ENCODE measurements at regions not wholly inside any gene's neighbourhood (a gene's known extent, or its start where the extent isn't known, plus 50 kb on each side); places are given as distances from the start of the nearest gene placed in this dataset.

DNA sequence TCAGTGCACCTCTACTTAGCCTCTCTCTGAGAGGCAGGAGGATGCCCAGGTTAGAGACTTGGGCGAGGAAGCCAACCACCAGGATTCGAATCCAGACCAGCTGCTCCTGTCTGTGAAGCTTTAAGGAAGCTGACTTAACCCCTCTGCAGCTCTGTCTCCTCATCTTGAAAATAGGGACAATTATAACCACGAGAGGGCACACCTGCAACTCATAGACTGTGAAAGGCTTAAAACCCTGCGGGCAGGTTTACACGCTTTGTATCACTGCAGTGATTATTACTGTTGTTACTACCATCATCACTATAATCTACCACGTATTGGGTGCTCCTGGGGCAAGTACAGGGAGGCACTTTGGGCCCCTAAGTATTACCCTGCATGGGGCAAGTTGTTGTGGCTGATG lies 379.8 kb downstream of the VRK1 start:
- ATAC-seq (ENCODE audit: insufficient read depth, low FRiP score) (no peak), DNase-seq (peak in 1 of 3 donors; percentile 12)
- Histone ChIP-seq H3K27me3 (ENCODE audit: control insufficient read depth in 3 of 3, insufficient read depth in 3 of 3, low read length in 2 of 3) (no peaks in the 10 kb centered on the region), H3K9me3 (ENCODE audit: control insufficient read depth in 4 of 4, insufficient read depth in 3 of 4, low read length in 3 of 4) (peaks cover 0 to 8% (median 3%) of the 10 kb centered on the region in 4 donors), H3K4me1 (ENCODE audit: control insufficient read depth in 5 of 5, insufficient read depth in 5 of 5, low read length in 5 of 5) (no peaks in the 10 kb centered on the region), H3K9ac (ENCODE audit: insufficient read depth in 1 of 2, low read length in 2 of 2) (no peak overlapping the region), H3K4me3 (no peak overlapping the region), H3K27ac (ENCODE audit: low read depth in 1 of 2, low read length in 1 of 2) (no peak overlapping the region), H3K36me3 (ENCODE audit: control insufficient read depth in 4 of 4, insufficient read depth in 4 of 4, low read length in 4 of 4) (no peaks in the 10 kb centered on the region)
- 57 to 64% methylated on average over 6 of the region's 6 CpGs for WGBS, 2 donors
- TF ChIP-seq, protein P1, sequence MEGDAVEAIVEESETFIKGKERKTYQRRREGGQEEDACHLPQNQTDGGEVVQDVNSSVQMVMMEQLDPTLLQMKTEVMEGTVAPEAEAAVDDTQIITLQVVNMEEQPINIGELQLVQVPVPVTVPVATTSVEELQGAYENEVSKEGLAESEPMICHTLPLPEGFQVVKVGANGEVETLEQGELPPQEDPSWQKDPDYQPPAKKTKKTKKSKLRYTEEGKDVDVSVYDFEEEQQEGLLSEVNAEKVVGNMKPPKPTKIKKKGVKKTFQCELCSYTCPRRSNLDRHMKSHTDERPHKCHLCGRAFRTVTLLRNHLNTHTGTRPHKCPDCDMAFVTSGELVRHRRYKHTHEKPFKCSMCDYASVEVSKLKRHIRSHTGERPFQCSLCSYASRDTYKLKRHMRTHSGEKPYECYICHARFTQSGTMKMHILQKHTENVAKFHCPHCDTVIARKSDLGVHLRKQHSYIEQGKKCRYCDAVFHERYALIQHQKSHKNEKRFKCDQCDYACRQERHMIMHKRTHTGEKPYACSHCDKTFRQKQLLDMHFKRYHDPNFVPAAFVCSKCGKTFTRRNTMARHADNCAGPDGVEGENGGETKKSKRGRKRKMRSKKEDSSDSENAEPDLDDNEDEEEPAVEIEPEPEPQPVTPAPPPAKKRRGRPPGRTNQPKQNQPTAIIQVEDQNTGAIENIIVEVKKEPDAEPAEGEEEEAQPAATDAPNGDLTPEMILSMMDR (IDR thresholded peaks at IDR 0.05; ENCODE audit: control extremely low read depth, extremely low read depth), result no peak

DNA sequence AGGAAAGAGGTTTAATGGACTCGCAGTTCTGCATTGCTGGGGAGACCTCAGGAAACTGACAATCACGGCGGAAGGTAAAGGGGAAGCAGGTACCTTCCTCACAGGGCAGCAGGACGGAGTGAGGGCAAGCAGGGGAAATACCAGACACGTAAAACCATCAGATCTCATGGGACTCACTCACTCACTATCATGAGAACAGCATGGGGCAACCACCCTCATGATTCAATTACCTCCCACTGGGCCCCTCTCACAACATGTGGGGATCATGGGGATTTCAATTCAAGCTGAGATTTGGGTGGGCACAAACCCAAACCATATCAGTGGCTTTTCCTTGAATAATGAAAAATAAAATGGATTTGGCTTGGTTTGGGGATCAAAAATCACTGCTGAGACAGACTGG lies 380.5 kb downstream of the VRK1 start:
- TF ChIP-seq, protein P1 (IDR thresholded peaks at IDR 0.05; ENCODE audit: control extremely low read depth, extremely low read depth), result no peak
- H3K9me3 ChIP-seq (ENCODE audit: control insufficient read depth in 4 of 4, insufficient read depth in 3 of 4, low read length in 3 of 4), result peaks cover 0 to 8% (median 3%) of the 10 kb centered on the region in 4 donors
- no peaks in the 10 kb centered on the region for H3K4me1 ChIP-seq (ENCODE audit: control insufficient read depth in 5 of 5, insufficient read depth in 5 of 5, low read length in 5 of 5)
- no peak overlapping the region for H3K4me3 ChIP-seq
- no peak overlapping the region for H3K27ac ChIP-seq (ENCODE audit: low read depth in 1 of 2, low read length in 1 of 2)
- H3K9ac ChIP-seq (ENCODE audit: insufficient read depth in 1 of 2, low read length in 2 of 2), result no peak overlapping the region
- DNase-seq (no peak), ATAC-seq (ENCODE audit: insufficient read depth, low FRiP score) (no peak)
- no peaks in the 10 kb centered on the region for H3K27me3 ChIP-seq (ENCODE audit: control insufficient read depth in 3 of 3, insufficient read depth in 3 of 3, low read length in 2 of 3)
- 26 to 50% methylated on average over 5 of the region's 5 CpGs for WGBS, 2 donors
- H3K36me3 ChIP-seq (ENCODE audit: control insufficient read depth in 4 of 4, insufficient read depth in 4 of 4, low read length in 4 of 4), result no peaks in the 10 kb centered on the region

DNA sequence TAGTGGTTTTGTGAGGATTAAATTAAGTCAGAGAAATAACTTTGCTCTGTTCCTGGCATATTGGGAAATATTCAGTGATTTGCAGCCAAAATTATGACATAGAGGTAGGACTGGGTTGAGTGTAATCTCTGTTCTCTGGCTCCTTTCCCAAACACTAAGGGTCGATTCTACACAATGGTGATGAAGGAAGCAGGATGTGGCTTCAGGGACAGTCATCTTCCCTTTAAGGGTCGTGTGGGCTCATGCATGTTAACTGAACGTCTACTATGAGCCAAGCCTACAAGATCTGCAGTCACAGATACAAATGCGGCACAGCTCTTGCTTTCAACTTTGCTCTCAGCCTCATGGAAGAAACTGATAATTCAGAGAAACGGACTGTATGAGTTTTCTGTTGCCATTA lies 381.6 kb downstream of the VRK1 start:
- WGBS, 2 donors, result 42 to 44% methylated on average over 5 of the region's 5 CpGs
- TF ChIP-seq, protein P1 (IDR thresholded peaks at IDR 0.05; ENCODE audit: control extremely low read depth, extremely low read depth), result no peak
- peak in 2 of 3 donors; percentile 2 to 7 for DNase-seq

DNA sequence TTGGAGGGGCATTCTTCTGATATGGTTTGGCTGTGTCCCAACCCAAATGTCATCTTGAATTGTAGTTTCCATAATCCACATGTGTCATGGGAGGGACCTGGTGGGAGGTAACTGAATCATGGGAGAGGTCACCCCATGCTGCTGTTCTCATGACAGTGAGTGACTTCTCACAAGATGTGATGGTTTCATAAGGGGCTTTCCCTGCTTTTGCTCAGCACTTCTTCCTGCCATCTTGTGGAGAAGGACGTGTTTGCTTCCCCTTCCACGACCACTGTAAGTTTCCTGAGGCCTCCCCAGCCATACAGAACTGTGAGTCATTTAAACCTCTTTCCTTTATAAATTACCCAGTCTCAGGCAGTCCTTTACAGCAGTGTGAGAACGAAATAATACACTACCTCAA lies 382.4 kb downstream of the VRK1 start:
- Histone ChIP-seq H3K9me3 (ENCODE audit: control insufficient read depth in 4 of 4, insufficient read depth in 3 of 4, low read length in 3 of 4) (peaks cover 0 to 8% (median 0%) of the 10 kb centered on the region in 4 donors), H3K4me1 (ENCODE audit: control insufficient read depth in 5 of 5, insufficient read depth in 5 of 5, low read length in 5 of 5) (no peaks in the 10 kb centered on the region), H3K27me3 (ENCODE audit: control insufficient read depth in 3 of 3, insufficient read depth in 3 of 3, low read length in 2 of 3) (no peaks in the 10 kb centered on the region), H3K36me3 (ENCODE audit: control insufficient read depth in 4 of 4, insufficient read depth in 4 of 4, low read length in 4 of 4) (no peaks in the 10 kb centered on the region), H3K4me3 (no peak overlapping the region), H3K27ac (ENCODE audit: low read depth in 1 of 2, low read length in 1 of 2) (no peak overlapping the region), H3K9ac (ENCODE audit: insufficient read depth in 1 of 2, low read length in 2 of 2) (no peak overlapping the region)
- TF ChIP-seq, protein P1 (IDR thresholded peaks at IDR 0.05; ENCODE audit: control extremely low read depth, extremely low read depth), result no peak
- ATAC-seq (ENCODE audit: insufficient read depth, low FRiP score), result no peak
- 30 to 35% methylated on average over 3 of the region's 3 CpGs for WGBS, 2 donors
- no peak for DNase-seq

More for the DNA sequence above, 381.6 kb downstream of the VRK1 start:
- H3K27me3 ChIP-seq (ENCODE audit: control insufficient read depth in 3 of 3, insufficient read depth in 3 of 3, low read length in 2 of 3), result no peaks in the 10 kb centered on the region
- no peak overlapping the region for H3K9ac ChIP-seq (ENCODE audit: insufficient read depth in 1 of 2, low read length in 2 of 2)
- no peaks in the 10 kb centered on the region for H3K36me3 ChIP-seq (ENCODE audit: control insufficient read depth in 4 of 4, insufficient read depth in 4 of 4, low read length in 4 of 4)
- no peak overlapping the region for H3K27ac ChIP-seq (ENCODE audit: low read depth in 1 of 2, low read length in 1 of 2)
- no peak for ATAC-seq (ENCODE audit: insufficient read depth, low FRiP score)
- H3K9me3 ChIP-seq (ENCODE audit: control insufficient read depth in 4 of 4, insufficient read depth in 3 of 4, low read length in 3 of 4), result peaks cover 0 to 8% (median 0%) of the 10 kb centered on the region in 4 donors
- H3K4me3 ChIP-seq, result no peak overlapping the region
- H3K4me1 ChIP-seq (ENCODE audit: control insufficient read depth in 5 of 5, insufficient read depth in 5 of 5, low read length in 5 of 5), result no peaks in the 10 kb centered on the region

All from lung (tissue), 11 donors.